ENCODE measurements at regions not wholly inside any gene's neighbourhood (a gene's known extent, or its start where the extent isn't known, plus 50 kb on each side); places are given as distances from the start of the nearest gene placed in this dataset.

DNA sequence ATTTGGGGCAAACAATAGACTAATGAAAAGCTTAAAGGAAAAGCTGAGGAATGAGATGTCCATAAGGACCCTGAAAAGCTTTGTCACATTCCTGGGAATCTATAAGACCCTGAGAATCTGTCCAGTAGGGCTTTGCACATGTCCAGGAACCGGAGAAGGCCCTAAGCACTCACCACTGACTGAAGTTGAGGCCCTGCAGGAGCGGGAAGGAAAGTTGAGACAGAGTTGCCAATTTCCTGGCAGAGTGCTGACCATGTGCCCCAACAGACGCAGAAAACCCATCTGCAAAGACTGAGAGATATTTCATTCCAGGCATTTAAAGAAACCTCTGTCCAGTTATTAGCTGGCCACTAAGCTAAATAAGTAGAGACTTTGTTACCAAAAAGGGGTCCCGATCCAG, 890.5 kb downstream of the UQCRFS1 start:
- DNase-seq = no peak
- CTCF ChIA-PET = interaction anchor here (0.7 kb wide), 1 partner anchor 529 kb away, joined by 3 read pairs; no protein-coding TSS in a partner anchor
- Mint-ChIP-seq H3K4me1 (ENCODE audit: low read depth, unreplicated experiment) (no peaks in the 10 kb centered on the region), H3K4me3 (ENCODE audit: low read depth, unreplicated experiment) (no peak overlapping the region), H3K36me3 (ENCODE audit: insufficient read depth, unreplicated experiment) (no peaks in the 10 kb centered on the region), H3K27me3 (ENCODE audit: unreplicated experiment) (no peaks in the 10 kb centered on the region), H3K27ac (ENCODE audit: unreplicated experiment) (no peak overlapping the region), H3K9me3 (ENCODE audit: low read depth, unreplicated experiment) (no peaks in the 10 kb centered on the region)
- BruUV-seq (replicated peaks) = no TSS peak
- intact Hi-C loops (cut with micrococcal nuclease; ENCODE audit: unreplicated experiment) = no loop called here
- TF ChIP-seq, protein P1, sequence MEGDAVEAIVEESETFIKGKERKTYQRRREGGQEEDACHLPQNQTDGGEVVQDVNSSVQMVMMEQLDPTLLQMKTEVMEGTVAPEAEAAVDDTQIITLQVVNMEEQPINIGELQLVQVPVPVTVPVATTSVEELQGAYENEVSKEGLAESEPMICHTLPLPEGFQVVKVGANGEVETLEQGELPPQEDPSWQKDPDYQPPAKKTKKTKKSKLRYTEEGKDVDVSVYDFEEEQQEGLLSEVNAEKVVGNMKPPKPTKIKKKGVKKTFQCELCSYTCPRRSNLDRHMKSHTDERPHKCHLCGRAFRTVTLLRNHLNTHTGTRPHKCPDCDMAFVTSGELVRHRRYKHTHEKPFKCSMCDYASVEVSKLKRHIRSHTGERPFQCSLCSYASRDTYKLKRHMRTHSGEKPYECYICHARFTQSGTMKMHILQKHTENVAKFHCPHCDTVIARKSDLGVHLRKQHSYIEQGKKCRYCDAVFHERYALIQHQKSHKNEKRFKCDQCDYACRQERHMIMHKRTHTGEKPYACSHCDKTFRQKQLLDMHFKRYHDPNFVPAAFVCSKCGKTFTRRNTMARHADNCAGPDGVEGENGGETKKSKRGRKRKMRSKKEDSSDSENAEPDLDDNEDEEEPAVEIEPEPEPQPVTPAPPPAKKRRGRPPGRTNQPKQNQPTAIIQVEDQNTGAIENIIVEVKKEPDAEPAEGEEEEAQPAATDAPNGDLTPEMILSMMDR (IDR thresholded peaks at IDR 0.05; ENCODE audit: unreplicated experiment) = no peak

DNA sequence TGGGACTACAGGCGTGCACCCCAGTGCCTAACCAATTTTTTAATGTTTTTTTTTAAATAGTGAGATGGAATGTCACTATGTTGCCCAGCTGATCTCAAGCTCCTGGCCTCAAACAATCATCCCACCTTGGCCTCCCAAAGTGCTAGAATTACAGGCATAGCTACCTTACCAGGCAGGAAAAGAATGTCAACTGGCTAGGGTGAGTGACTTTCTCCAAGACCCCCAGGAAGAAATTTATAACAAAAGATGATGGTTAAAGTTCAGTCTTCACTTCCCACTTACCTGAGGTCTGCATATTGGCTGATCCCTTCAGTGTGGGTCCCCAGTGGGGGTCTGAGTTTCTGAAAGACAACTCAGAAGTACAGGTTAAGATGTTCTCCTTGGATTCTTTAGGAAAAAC, 893.0 kb downstream of the UQCRFS1 start:
- CTCF ChIA-PET = interaction anchor here (0.6 kb wide), 1 partner anchor 110 kb away, joined by 4 read pairs; no protein-coding TSS in a partner anchor
- H3K27ac Mint-ChIP-seq (ENCODE audit: unreplicated experiment) = no peak overlapping the region
- TF ChIP-seq, protein P1 (IDR thresholded peaks at IDR 0.05; ENCODE audit: unreplicated experiment) = no peak
- no peaks in the 10 kb centered on the region for H3K36me3 Mint-ChIP-seq (ENCODE audit: insufficient read depth, unreplicated experiment)
- H3K4me3 Mint-ChIP-seq (ENCODE audit: low read depth, unreplicated experiment) = no peak overlapping the region
- H3K9me3 Mint-ChIP-seq (ENCODE audit: low read depth, unreplicated experiment) = no peaks in the 10 kb centered on the region
- no peaks in the 10 kb centered on the region for H3K4me1 Mint-ChIP-seq (ENCODE audit: low read depth, unreplicated experiment)
- intact Hi-C loops (cut with micrococcal nuclease; ENCODE audit: unreplicated experiment) = no loop called here
- no TSS peak for BruUV-seq (replicated peaks)
- no peak for DNase-seq
- no peaks in the 10 kb centered on the region for H3K27me3 Mint-ChIP-seq (ENCODE audit: unreplicated experiment)

DNA sequence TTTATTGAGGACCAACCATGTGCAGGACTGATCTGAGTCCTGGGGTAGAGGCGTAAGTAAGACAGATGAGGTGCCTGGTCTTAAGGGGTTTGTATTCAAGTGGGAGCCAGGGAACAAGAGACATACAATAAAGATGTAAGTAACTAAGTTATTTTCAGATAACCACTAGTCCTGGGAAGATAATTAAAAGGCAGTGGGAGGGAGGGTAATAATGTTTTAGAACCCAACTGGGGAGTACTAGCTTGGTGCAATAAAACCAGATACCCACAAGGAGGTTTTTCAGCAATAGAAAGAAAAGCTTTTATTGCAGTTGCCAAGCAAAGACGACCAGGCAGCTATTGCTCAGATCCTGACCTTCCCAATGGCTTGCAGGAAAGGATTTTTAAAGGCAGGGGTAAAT, 893.7 kb downstream of the UQCRFS1 start:
- CTCF ChIA-PET = interaction anchor here (0.6 kb wide), 1 partner anchor 109 kb away, joined by 4 read pairs; no protein-coding TSS in a partner anchor
- no peak overlapping the region for H3K27ac Mint-ChIP-seq (ENCODE audit: unreplicated experiment)
- no peaks in the 10 kb centered on the region for H3K4me1 Mint-ChIP-seq (ENCODE audit: low read depth, unreplicated experiment)
- H3K36me3 Mint-ChIP-seq (ENCODE audit: insufficient read depth, unreplicated experiment) = no peaks in the 10 kb centered on the region
- intact Hi-C loops (cut with micrococcal nuclease; ENCODE audit: unreplicated experiment) = no loop called here
- TF ChIP-seq, protein P1 (IDR thresholded peaks at IDR 0.05; ENCODE audit: unreplicated experiment) = no peak
- H3K9me3 Mint-ChIP-seq (ENCODE audit: low read depth, unreplicated experiment) = no peaks in the 10 kb centered on the region
- DNase-seq = no peak
- BruUV-seq (replicated peaks) = no TSS peak
- H3K4me3 Mint-ChIP-seq (ENCODE audit: low read depth, unreplicated experiment) = no peak overlapping the region
- H3K27me3 Mint-ChIP-seq (ENCODE audit: unreplicated experiment) = no peaks in the 10 kb centered on the region

DNA sequence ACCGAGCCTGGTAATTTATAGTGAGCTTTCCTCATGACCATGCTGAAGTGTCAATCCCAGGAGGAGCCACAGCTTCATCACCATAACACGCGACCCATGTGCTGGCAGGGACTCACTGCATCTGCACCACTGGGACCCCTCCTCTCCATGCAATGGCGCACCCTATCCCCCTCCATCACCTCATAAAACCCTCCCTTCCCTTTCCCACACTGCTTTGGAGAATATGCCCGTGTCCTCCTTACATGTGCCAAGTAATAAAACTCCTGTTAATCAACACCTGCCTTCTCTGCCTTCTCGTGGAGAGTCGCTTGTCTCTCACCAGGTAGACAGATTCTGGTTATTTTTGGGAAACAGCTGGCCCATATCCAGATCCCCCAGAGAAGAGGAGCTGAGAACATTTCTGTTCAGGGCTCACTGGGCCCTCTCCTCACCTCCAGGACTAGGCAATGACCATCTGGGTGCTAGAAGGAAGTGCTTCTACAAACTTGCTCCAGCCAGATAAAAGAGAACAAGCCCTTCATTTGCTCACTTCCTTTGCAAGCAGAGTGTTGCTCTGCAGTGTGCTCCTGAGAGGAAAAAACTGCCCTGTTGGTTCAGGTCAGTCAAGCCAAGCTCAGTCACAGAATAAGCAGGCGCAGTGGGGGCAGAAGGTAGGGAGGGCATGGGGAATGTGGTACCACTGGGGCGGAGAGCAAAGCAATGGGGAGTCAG, 894.3 kb downstream of the UQCRFS1 start:
- intact Hi-C loops (cut with micrococcal nuclease; ENCODE audit: unreplicated experiment) = no loop called here
- Mint-ChIP-seq H3K36me3 (ENCODE audit: insufficient read depth, unreplicated experiment) (no peaks in the 10 kb centered on the region), H3K9me3 (ENCODE audit: low read depth, unreplicated experiment) (no peaks in the 10 kb centered on the region), H3K27ac (ENCODE audit: unreplicated experiment) (no peak overlapping the region), H3K27me3 (ENCODE audit: unreplicated experiment) (no peaks in the 10 kb centered on the region), H3K4me3 (ENCODE audit: low read depth, unreplicated experiment) (no peak overlapping the region), H3K4me1 (ENCODE audit: low read depth, unreplicated experiment) (no peaks in the 10 kb centered on the region)
- no TSS peak for BruUV-seq (replicated peaks)
- CTCF ChIA-PET = no interaction called here
- no peak for DNase-seq
- TF ChIP-seq, protein P1 (IDR thresholded peaks at IDR 0.05; ENCODE audit: unreplicated experiment) = no peak

Measured in Calu3 (cell line).